OCI-LY3 (cell line): ENCODE measurements at regions not wholly inside any gene's neighbourhood (a gene's known extent, or its start where the extent isn't known, plus 50 kb on each side); places are given as distances from the start of the nearest gene placed in this dataset.
"Not testable (repeated sequence)": the region's sequence is repeated elsewhere in the genome, so short reads cannot be mapped to it uniquely, and the experiment has no call there.

ENCODE experiments used
- H2AFZ ChIP-seq: fragments of 200-600, 300-600 bp; shearing (Covaris generic); 2 replicates; pipeline ENCODE4 v1.6.0; 2014; ENCODE audit warnings: antibody characterized with exemption, low read depth, low read length
- H3K27ac ChIP-seq: fragments of 200-600, 300-600 bp; sonication (generic); 2 replicates; pipeline ENCODE4 v1.5.1; 2014; ENCODE audit warnings: mild to moderate bottlenecking, low read length, moderate library complexity, mixed read lengths
- H3K27me3 ChIP-seq: fragments of 200-600, 300-600 bp; sonication (generic); 2 replicates; pipeline ENCODE4 v1.6.1; 2014; ENCODE audit warnings: low read depth, low read length, mixed read lengths
- H3K36me3 ChIP-seq: fragments of 200-600, 300-600 bp; sonication (generic); replicated peaks from 2 replicates; pipeline ENCODE3; 2014; ENCODE audit warnings: low read depth, low read length, mixed read lengths
- H3K4me1 ChIP-seq: fragments of 300-600, 200-600 bp; sonication (generic); 2 replicates; pipeline ENCODE4 v1.6.1; 2014; ENCODE audit warnings: low read length, mixed read lengths
- H3K4me2 ChIP-seq: fragments of 200-600, 300-600 bp; sonication (generic); 2 replicates; pipeline ENCODE4 v1.6.1; 2014; ENCODE audit warnings: low read length, mixed read lengths
- H3K4me3 ChIP-seq: fragments of 300-600, 200-600 bp; sonication (generic); 2 replicates; pipeline ENCODE4 v1.5.1; 2014; ENCODE audit warnings: antibody characterized with exemption, mild to moderate bottlenecking, low read length, moderate library complexity
- H3K79me2 ChIP-seq: fragments of 300-600, 200-600 bp; shearing (Covaris generic); 2 replicates; pipeline ENCODE4 v1.6.1; 2014; ENCODE audit warnings: mild to moderate bottlenecking, low read length, mixed read lengths
- H3K9ac ChIP-seq: fragments of 300-600, 200-600 bp; shearing (Covaris generic); 2 replicates; pipeline ENCODE4 v1.6.0; 2014; ENCODE audit warnings: mild to moderate bottlenecking, low read length, moderate library complexity
- H3K9me3 ChIP-seq: fragments of 200-600, 300-600 bp; shearing (Covaris generic); 2 replicates; pipeline ENCODE4 v1.6.1; 2014; ENCODE audit warnings: low read length, mixed read lengths; ENCODE audit not compliant: insufficient read depth
- H4K20me1 ChIP-seq: fragments of 200-600, 300-600 bp; sonication (generic); 2 replicates; pipeline ENCODE4 v1.6.1; 2016; ENCODE audit warnings: low read length, mixed read lengths; ENCODE audit not compliant: insufficient read depth
- CTCF ChIP-seq: fragments of 200-600, 300-600 bp; sonication (generic); IDR thresholded peaks from 2 replicates; pipeline ENCODE4 v1.5.1; 2014; ENCODE audit warnings: antibody characterized with exemption, low read length, low read depth
- EZH2phosphoT487 ChIP-seq: fragments of 200-600 bp; shearing (Covaris generic); IDR thresholded peaks from 2 replicates; pipeline ENCODE4 v1.6.1; 2018; ENCODE audit warnings: antibody characterized with exemption, mixed run types, low read depth

- Histone ChIP-seq H3K4me3 (no peak overlapping the region), H3K9ac (no peak overlapping the region), H2AFZ (no peak overlapping the region), H3K4me1 (peaks cover 20% of the 10 kb centered on the region), H3K36me3 (no peaks in the 10 kb centered on the region), H3K9me3 (no peaks in the 10 kb centered on the region), H3K79me2 (no peaks in the 10 kb centered on the region), H3K27ac (no peak overlapping the region), H3K27me3 (peaks cover 28% of the 10 kb centered on the region), H3K4me2 (peak overlapping the region; percentile 45), H4K20me1 (no peaks in the 10 kb centered on the region)
- TF ChIP-seq CTCF, result no peak
- no peak for TF ChIP-seq EZH2phosphoT487
Measured at GRCh38 chr1:214136324-214136919, 144.5 kb upstream of the SMYD2 start.

GRCh38 chr1:214141486-214141885, 139.5 kb upstream of the SMYD2 start:
- H3K9ac ChIP-seq, result no peak overlapping the region
- H2AFZ ChIP-seq, result no peak overlapping the region
- peaks cover 14% of the 10 kb centered on the region for H3K27me3 ChIP-seq
- H3K4me2 ChIP-seq, result 0 out of 2 replicates have a peak overlapping the region, but pooled peaks have one; percentile 16
- TF ChIP-seq CTCF (no peak), EZH2phosphoT487 (no peak)
- H3K36me3 ChIP-seq, result no peaks in the 10 kb centered on the region
- no peaks in the 10 kb centered on the region for H4K20me1 ChIP-seq
- H3K79me2 ChIP-seq, result no peaks in the 10 kb centered on the region
- H3K4me3 ChIP-seq, result no peak overlapping the region
- 0 out of 2 replicates have a peak overlapping the region, but pooled peaks have one; percentile 15 for H3K27ac ChIP-seq
- no peaks in the 10 kb centered on the region for H3K9me3 ChIP-seq
- peaks cover 31% of the 10 kb centered on the region for H3K4me1 ChIP-seq

GRCh38 chr1:214143006-214143992, 137.7 kb upstream of the SMYD2 start:
- Histone ChIP-seq H3K79me2 (no peaks in the 10 kb centered on the region), H3K27me3 (peaks cover 4% of the 10 kb centered on the region; the same call in 1 of the 2 replicates), H3K27ac (no peak overlapping the region), H2AFZ (no peak overlapping the region), H4K20me1 (no peaks in the 10 kb centered on the region), H3K4me2 (peak overlapping the region; percentile 6; the same call in 1 of the 2 replicates), H3K4me3 (no peak overlapping the region), H3K36me3 (no peaks in the 10 kb centered on the region), H3K9ac (no peak overlapping the region), H3K9me3 (no peaks in the 10 kb centered on the region), H3K4me1 (peaks cover 30% of the 10 kb centered on the region)
- TF ChIP-seq CTCF (no peak), EZH2phosphoT487 (no peak)

GRCh38 chr1:214144521-214144920, 136.4 kb upstream of the SMYD2 start:
- H3K27ac ChIP-seq, H3K79me2 ChIP-seq, H4K20me1 ChIP-seq, H3K27me3 ChIP-seq, H3K9ac ChIP-seq, H2AFZ ChIP-seq, H3K9me3 ChIP-seq, H3K36me3 ChIP-seq, H3K4me2 ChIP-seq, H3K4me3 ChIP-seq: not testable (repeated sequence)
- H3K4me1 ChIP-seq, result peaks cover 30% of the 10 kb centered on the region
